HG02763 (cell line): ENCODE measurements at regions not wholly inside any gene's neighbourhood (a gene's known extent, or its start where the extent isn't known, plus 50 kb on each side); places are given as distances from the start of the nearest gene placed in this dataset.

ENCODE experiments used
- ATAC-seq: cut with Tn5 transposase; IDR thresholded peaks from one replicate; pipeline ENCODE4 v1.9.1; 2021; ENCODE audit warnings: mild to moderate bottlenecking, moderate library complexity; ENCODE audit not compliant: unreplicated experiment

DNA sequence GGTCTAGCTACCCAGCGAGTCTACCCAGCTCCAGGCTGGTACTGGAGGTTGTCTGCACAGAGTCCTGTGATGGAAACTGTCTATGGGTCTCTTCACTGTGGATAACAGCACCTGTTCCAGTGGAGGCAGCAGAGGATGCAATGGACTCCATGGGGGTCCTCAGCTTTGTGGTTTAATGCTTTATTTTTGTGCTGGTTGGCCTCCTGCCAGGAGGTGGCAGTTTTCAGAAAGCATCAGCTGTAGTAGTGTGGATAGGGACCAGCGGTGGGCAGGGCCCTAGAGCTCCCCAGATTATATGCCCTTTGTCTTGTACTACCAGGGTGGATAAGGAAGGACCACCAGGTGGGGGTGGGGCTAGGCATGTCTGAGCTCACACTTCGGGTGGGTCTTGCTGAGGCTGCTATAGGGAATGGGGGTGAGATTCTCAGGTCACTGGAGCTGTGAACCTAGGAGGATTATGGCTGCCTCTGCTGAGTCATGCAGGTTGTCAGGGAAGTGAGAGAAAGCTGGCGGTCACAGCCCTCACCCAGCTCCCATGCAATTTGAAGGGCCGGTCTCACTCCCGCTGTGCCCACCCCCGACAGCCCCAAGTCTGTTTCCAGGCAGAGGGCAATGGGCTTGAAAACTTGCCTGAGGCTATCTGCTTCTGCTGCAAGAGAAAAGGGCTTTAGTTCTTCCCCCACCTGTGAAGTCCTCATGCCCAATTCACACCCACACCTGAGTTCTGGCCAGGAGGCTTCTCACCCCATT lies 397.1 kb downstream of the TLE1 start:
- ATAC-seq = no peak

- no peak for ATAC-seq
Observed at GRCh38 chr9:81289622-81290021, 399.7 kb downstream of the TLE1 start.

GRCh38 chr9:81268048-81268447 lies 421.3 kb downstream of the TLE1 start:
- no peak for ATAC-seq

DNA sequence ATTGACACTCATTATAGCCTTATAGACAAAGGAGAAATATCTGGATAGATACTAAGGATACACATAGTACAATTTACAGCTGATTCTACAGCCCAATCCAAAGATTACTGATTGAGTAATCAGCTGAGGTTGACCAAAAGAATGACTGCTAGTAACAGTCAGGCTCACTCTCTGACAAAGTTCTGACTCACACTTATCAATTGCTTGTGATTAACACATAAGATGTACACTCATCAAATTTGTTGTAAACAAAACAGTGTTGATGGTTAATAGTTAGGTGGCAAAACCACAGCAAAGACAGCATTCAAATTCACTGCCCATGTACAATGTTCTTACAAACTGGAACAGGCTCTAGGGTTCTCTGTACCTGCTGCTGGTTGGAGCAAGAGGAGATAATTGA lies 422.7 kb downstream of the TLE1 start:
- no peak for ATAC-seq

GRCh38 chr9:81266086-81266485 lies 423.3 kb downstream of the TLE1 start:
- ATAC-seq = no peak

- ATAC-seq = no peak
Observed at GRCh38 chr9:81264516-81264915, 424.8 kb downstream of the TLE1 start.

GRCh38 chr9:81259896-81260295 lies 429.5 kb downstream of the TLE1 start:
- no peak for ATAC-seq

DNA sequence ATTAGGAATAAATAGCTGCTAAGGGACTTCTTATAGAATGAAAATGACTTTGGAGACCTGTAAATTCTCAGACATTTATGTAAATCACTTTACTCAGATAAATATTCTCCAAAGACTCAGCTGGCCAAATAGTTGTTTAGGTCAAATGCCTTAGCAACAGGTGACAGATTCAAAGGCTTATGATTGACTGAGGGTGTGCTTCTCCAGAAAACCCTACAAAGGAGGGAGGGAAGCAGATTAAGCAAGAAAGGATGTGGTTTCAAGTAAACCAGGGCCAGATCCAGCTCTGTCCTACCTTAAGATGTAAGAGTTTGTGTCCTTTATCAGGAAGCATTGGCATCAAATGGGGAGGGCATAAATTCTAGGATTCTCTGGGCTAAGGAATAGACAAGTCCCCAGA lies 433.0 kb downstream of the TLE1 start:
- ATAC-seq = no peak

- no peak for ATAC-seq
Observed at GRCh38 chr9:81250606-81251005, 438.7 kb downstream of the TLE1 start.

GRCh38 chr9:81250041-81250440 lies 439.3 kb downstream of the TLE1 start:
- ATAC-seq = no peak

GRCh38 chr9:81245254-81245956 lies 443.9 kb downstream of the TLE1 start:
- no peak for ATAC-seq

DNA sequence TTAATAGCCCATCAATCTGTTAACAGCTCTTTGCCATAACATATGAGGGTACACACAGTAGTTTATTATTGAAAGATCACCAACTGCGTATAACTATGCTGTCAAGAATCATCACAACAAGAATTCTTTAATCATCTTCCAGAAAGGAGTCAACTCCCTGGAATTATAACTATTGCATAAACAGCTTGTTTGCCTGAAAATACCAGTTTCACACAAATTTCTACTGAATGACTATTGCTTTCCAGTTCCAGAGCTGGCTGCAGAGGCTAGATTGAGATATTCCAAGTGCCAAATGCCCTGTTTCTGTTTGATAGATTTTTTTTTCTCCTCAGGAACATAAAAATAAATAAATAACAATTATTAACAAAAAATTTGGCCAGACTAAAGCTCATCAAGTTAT lies 444.7 kb downstream of the TLE1 start:
- no peak for ATAC-seq

- ATAC-seq = no peak
Observed at GRCh38 chr9:81242866-81243265, 446.5 kb downstream of the TLE1 start.

GRCh38 chr9:81239388-81239787 lies 450.0 kb downstream of the TLE1 start:
- ATAC-seq = no peak

GRCh38 chr9:81237565-81238231 lies 451.6 kb downstream of the TLE1 start:
- no peak for ATAC-seq

- no peak for ATAC-seq
Observed at GRCh38 chr9:81234924-81235610, 454.3 kb downstream of the TLE1 start.

DNA sequence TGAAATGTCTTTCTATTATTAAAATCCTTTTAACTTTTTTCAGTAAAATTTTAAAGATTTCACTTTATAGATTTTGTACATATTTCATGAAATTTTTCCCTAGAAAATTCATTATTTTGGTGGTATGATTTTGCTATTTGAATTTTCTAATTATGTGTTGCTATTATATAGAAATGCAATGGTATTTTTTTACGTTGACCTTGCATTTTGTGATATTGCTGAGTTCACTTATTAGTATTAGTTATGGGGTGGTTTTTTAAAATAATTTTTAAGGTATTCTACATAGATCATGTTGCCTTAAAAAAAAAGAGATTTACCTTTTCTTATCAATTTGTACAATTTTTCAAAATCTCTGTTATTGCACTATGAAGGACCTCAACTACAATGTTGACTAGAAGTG lies 458.3 kb downstream of the TLE1 start:
- ATAC-seq = no peak

DNA sequence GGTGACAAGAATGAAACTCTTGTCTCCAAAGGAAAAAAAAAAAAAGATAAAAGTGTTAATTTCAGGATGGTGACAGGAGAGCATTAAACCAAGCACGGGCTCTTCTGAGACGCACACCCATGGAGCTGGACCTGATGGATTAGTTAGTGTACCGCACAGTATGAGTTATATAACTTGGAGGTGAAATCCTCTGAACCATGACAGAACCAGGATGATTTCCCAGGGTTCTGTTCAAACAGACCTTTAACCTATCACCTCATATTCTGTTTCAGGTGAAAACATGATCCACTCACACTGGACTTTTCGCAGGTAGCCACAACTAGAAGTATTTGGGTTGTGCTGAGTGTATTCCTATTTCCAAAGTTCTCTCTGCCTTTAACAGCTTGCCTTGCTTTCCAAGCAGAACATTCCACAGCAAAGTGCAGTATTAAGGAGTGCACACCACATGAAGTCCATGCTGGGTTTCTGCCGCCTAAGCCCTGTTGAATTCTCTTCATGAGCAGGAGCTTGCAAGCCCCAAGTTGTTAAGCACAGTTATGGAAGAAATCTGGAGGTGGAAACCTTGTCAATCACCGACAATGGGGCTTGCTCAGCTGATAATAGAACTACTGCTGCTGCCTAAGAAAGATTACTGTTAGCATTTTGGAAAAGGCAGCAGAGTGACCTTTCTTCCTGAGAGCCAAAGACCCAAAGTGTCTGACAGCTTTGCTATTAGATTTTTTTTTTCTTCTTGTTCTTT lies 461.7 kb downstream of the TLE1 start:
- ATAC-seq = no peak

DNA sequence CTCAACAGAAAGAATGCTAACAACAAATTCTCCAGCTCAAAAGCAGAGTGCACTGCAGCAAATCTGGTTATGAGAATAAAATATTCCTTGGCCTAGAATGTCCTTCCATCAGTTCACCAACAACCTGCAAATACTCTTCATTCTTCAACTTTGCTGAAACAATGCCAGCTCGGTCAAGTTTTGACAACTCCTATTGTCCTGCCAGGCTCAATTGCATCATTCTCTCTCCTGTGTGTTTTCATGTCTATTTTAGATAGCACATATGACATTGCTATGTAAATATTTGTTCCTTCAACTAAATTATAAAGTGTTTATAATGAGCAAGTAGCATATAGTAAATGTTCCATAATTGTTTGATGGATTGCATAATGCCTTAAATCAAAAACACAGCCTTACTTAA lies 463.8 kb downstream of the TLE1 start:
- ATAC-seq = no peak

GRCh38 chr9:81224166-81225081 lies 464.9 kb downstream of the TLE1 start:
- ATAC-seq = no peak
